Transverse colon (tissue), 4 donors: ENCODE measurements at regions not wholly inside any gene's neighbourhood (a gene's known extent, or its start where the extent isn't known, plus 50 kb on each side); places are given as distances from the start of the nearest gene placed in this dataset.

Source experiments
- POLR2AphosphoS5 ChIP-seq, 3 donors: sonication (generic); formaldehyde crosslinking; IDR thresholded peaks; one replicate each; pipeline ENCODE4 v1.6.1; 2016; ENCODE audit warnings: antibody characterized with exemption in 3 of 3
- TF ChIP-seq, protein P1 (sequence below), 5 experiments: fragments of 200-600 bp in 3 of 5; fragments of 450-650 bp in 2 of 5; sonication (generic) in 3 of 5; IDR thresholded peaks; 1 replicate in 2 of 5; 2 replicates in 3 of 5; pipeline ENCODE4 v1.5.1; 2016 to 2017; ENCODE audit warnings: antibody characterized with exemption in 5 of 5, inconsistent platforms in 3 of 5, mild to moderate bottlenecking in 2 of 5, moderate library complexity in 1 of 5

DNA sequence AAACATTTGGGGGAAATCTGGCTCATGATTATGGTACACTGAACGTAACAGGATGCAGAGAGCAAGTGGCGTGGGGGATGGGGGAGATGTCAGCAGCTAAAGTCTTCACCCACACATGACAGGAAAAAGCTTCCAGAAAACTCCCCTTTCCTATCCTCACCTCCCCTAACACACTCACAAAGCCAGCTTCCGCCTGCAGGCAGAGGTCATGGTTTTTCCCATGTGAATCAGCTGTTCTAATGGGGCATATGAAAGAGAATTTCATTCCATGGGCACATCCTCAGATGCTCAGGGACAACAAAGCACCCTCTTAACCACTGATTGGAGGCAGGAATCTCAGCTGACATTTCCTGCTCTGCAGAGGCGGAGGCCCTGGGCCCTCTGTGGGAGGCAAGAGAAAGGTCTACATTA, 129.1 kb downstream of the TSN start:
- TF ChIP-seq, protein P1, sequence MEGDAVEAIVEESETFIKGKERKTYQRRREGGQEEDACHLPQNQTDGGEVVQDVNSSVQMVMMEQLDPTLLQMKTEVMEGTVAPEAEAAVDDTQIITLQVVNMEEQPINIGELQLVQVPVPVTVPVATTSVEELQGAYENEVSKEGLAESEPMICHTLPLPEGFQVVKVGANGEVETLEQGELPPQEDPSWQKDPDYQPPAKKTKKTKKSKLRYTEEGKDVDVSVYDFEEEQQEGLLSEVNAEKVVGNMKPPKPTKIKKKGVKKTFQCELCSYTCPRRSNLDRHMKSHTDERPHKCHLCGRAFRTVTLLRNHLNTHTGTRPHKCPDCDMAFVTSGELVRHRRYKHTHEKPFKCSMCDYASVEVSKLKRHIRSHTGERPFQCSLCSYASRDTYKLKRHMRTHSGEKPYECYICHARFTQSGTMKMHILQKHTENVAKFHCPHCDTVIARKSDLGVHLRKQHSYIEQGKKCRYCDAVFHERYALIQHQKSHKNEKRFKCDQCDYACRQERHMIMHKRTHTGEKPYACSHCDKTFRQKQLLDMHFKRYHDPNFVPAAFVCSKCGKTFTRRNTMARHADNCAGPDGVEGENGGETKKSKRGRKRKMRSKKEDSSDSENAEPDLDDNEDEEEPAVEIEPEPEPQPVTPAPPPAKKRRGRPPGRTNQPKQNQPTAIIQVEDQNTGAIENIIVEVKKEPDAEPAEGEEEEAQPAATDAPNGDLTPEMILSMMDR (IDR thresholded peaks at IDR 0.05) = no peak
- no peak for TF ChIP-seq POLR2AphosphoS5 (IDR thresholded peaks at IDR 0.05)
